ENCODE measurements at regions not wholly inside any gene's neighbourhood (a gene's known extent, or its start where the extent isn't known, plus 50 kb on each side); places are given as distances from the start of the nearest gene placed in this dataset.

GRCh38 chr2:217071416-217071815 is 211.6 kb upstream of the TNP1 start:
- H3K9ac ChIP-seq (ENCODE audit: low read depth, low read length), result no peak overlapping the region
- no peaks in the 10 kb centered on the region for H3K9me3 ChIP-seq (ENCODE audit: insufficient read depth, low read length, severe bottlenecking)
- peaks cover 5% of the 10 kb centered on the region for H3K27me3 ChIP-seq (ENCODE audit: insufficient read depth, low read length, poor library complexity)
- TF ChIP-seq EZH2 (IDR thresholded peaks at IDR 0.05; ENCODE audit: borderline replicate concordance, low read depth, low read length, severe bottlenecking) (no peak), CTCF (IDR thresholded peaks at IDR 0.05; ENCODE audit: borderline replicate concordance, extremely low read depth, low read length, poor library complexity, severe bottlenecking) (no peak)
- no peak overlapping the region for H3K4me2 ChIP-seq (ENCODE audit: insufficient read depth, low read length)
- H2AFZ ChIP-seq (ENCODE audit: low read depth, low read length), result no peak overlapping the region
- no peak for DNase-seq
- no peaks in the 10 kb centered on the region for H3K36me3 ChIP-seq (ENCODE audit: insufficient read depth, low read length)
- no peak overlapping the region for H3K4me3 ChIP-seq (ENCODE audit: low read depth in 1 of 2, low read length in 2 of 2)
- H3K79me2 ChIP-seq (ENCODE audit: insufficient read depth, low read length), result no peaks in the 10 kb centered on the region
- no peaks in the 10 kb centered on the region for H4K20me1 ChIP-seq (ENCODE audit: insufficient read depth, low read length)
- no peaks in the 10 kb centered on the region for H3K4me1 ChIP-seq (ENCODE audit: insufficient read depth, low read length)
- H3K27ac ChIP-seq (ENCODE audit: low read length), result no peak overlapping the region
- ATAC-seq (ENCODE audit: insufficient read depth, low read depth), result no peak

GRCh38 chr2:217070611-217071010 is 210.7 kb upstream of the TNP1 start:
- no peak for TF ChIP-seq CTCF (IDR thresholded peaks at IDR 0.05; ENCODE audit: borderline replicate concordance, extremely low read depth, low read length, poor library complexity, severe bottlenecking)
- no peak for TF ChIP-seq EZH2 (IDR thresholded peaks at IDR 0.05; ENCODE audit: borderline replicate concordance, low read depth, low read length, severe bottlenecking)
- H3K79me2 ChIP-seq (ENCODE audit: insufficient read depth, low read length), result no peaks in the 10 kb centered on the region
- no peaks in the 10 kb centered on the region for H3K9me3 ChIP-seq (ENCODE audit: insufficient read depth, low read length, severe bottlenecking)
- H3K36me3 ChIP-seq (ENCODE audit: insufficient read depth, low read length), result no peaks in the 10 kb centered on the region
- H2AFZ ChIP-seq (ENCODE audit: low read depth, low read length), result no peak overlapping the region
- H3K27ac ChIP-seq (ENCODE audit: low read length), result no peak overlapping the region
- no peaks in the 10 kb centered on the region for H3K4me1 ChIP-seq (ENCODE audit: insufficient read depth, low read length)
- no peak overlapping the region for H3K9ac ChIP-seq (ENCODE audit: low read depth, low read length)
- H3K4me2 ChIP-seq (ENCODE audit: insufficient read depth, low read length), result no peak overlapping the region
- no peak overlapping the region for H3K4me3 ChIP-seq (ENCODE audit: low read depth in 1 of 2, low read length in 2 of 2)
- peaks cover 5% of the 10 kb centered on the region for H3K27me3 ChIP-seq (ENCODE audit: insufficient read depth, low read length, poor library complexity)
- H4K20me1 ChIP-seq (ENCODE audit: insufficient read depth, low read length), result no peaks in the 10 kb centered on the region
- DNase-seq (no peak), ATAC-seq (ENCODE audit: insufficient read depth, low read depth) (no peak)

GRCh38 chr2:217070043-217070430 is 210.2 kb upstream of the TNP1 start:
- no peaks in the 10 kb centered on the region for H4K20me1 ChIP-seq (ENCODE audit: insufficient read depth, low read length)
- TF ChIP-seq EZH2 (IDR thresholded peaks at IDR 0.05; ENCODE audit: borderline replicate concordance, low read depth, low read length, severe bottlenecking), result no peak
- no peak for TF ChIP-seq CTCF (IDR thresholded peaks at IDR 0.05; ENCODE audit: borderline replicate concordance, extremely low read depth, low read length, poor library complexity, severe bottlenecking)
- no peak overlapping the region for H2AFZ ChIP-seq (ENCODE audit: low read depth, low read length)
- no peak overlapping the region for H3K27ac ChIP-seq (ENCODE audit: low read length)
- H3K4me1 ChIP-seq (ENCODE audit: insufficient read depth, low read length), result no peaks in the 10 kb centered on the region
- H3K79me2 ChIP-seq (ENCODE audit: insufficient read depth, low read length), result no peaks in the 10 kb centered on the region
- H3K4me2 ChIP-seq (ENCODE audit: insufficient read depth, low read length), result no peak overlapping the region
- no peak for DNase-seq
- no peak overlapping the region for H3K9ac ChIP-seq (ENCODE audit: low read depth, low read length)
- no peaks in the 10 kb centered on the region for H3K36me3 ChIP-seq (ENCODE audit: insufficient read depth, low read length)
- no peak overlapping the region for H3K4me3 ChIP-seq (ENCODE audit: low read depth in 1 of 2, low read length in 2 of 2)
- peaks cover 5% of the 10 kb centered on the region for H3K27me3 ChIP-seq (ENCODE audit: insufficient read depth, low read length, poor library complexity)
- no peaks in the 10 kb centered on the region for H3K9me3 ChIP-seq (ENCODE audit: insufficient read depth, low read length, severe bottlenecking)
- no peak for ATAC-seq (ENCODE audit: insufficient read depth, low read depth)
